GM12878 (cell line): ENCODE measurements at regions not wholly inside any gene's neighbourhood (a gene's known extent, or its start where the extent isn't known, plus 50 kb on each side); places are given as distances from the start of the nearest gene placed in this dataset.
A peak's percentile ranks its signal among the peaks of the same experiment; 100 is the strongest.

Experiments used
- ATAC-seq: fragments of 200-7000 bp; cut with Tn5 transposase; 3 replicates; pipeline ENCODE4 v1.9.1; 2020; ENCODE audit warnings: mild to moderate bottlenecking, moderate library complexity
- BruUV-seq: library from RNA; stranded (reverse); fragments of 400-500 nt; replicated peaks from 2 replicates; lab custom pipeline; 2021; lab: Mats Ljungman, UMichigan
- CTCF ChIA-PET: fragments of 300-600 bp; sonication (Branson Sonifier 250); formaldehyde crosslinking; extraction: SDS; loops from one replicate; lab custom pipeline; 2021; ENCODE audit warnings: inconsistent platforms; lab: Yijun Ruan, JAX
- POLR2A ChIA-PET: fragments of 350-600 bp; formaldehyde crosslinking; extraction: SDS; loops from one replicate; lab custom pipeline; 2021; ENCODE audit warnings: inconsistent platforms; lab: Charles Lee
- RAD21 ChIA-PET: fragments of 300-600 bp; sonication (Branson Sonifier 250); formaldehyde crosslinking; loops from one replicate; lab custom pipeline; 2023; ENCODE audit warnings: antibody characterized with exemption; ENCODE audit not compliant: unreplicated experiment; lab: Charles Lee
- SMC1A ChIA-PET: fragments of 300-600 bp; sonication (Branson Sonifier 250); formaldehyde crosslinking; loops from one replicate; lab custom pipeline; 2023; ENCODE audit not compliant: unreplicated experiment, uncharacterized antibody; lab: Charles Lee
- DNase-seq: peaks from one replicate; pipeline ENCODE4 v3.0.0-alpha.2; 2011; ENCODE audit warnings: low read depth, low spot score
- FAIRE-seq: peaks from 3 replicates; lab custom pipeline; 2011; peaks lifted over from hg19 to GRCh38; lab: Jason Lieb, UNC
- H2AFZ ChIP-seq: 2 replicates; pipeline ENCODE4 v1.6.0; 2011; ENCODE audit warnings: low read depth, low read length, control low read depth; ENCODE audit not compliant: control insufficient read depth
- H3K27ac ChIP-seq: 2 replicates; pipeline ENCODE4 v1.5.1; 2011; ENCODE audit warnings: control low read depth; ENCODE audit not compliant: control insufficient read depth, insufficient read depth
- H3K27me3 ChIP-seq, 2 experiments: replicated peaks in 1 of 2; 2 replicates each; pipeline versions ENCODE4 v1.6.0 to v1.6.1; 2011; ENCODE audit warnings: low read length in 1 of 2; ENCODE audit not compliant: control insufficient read depth in 2 of 2, insufficient read depth in 2 of 2
- H3K36me3 ChIP-seq, 2 experiments: 2 replicates each; pipeline ENCODE4 v1.5.1; 2011; ENCODE audit warnings: low read length in 1 of 2; ENCODE audit not compliant: control insufficient read depth in 2 of 2, insufficient read depth in 2 of 2
- H3K4me1 ChIP-seq: 2 replicates; pipeline ENCODE4 v1.6.1; 2011; ENCODE audit warnings: mild to moderate bottlenecking, low read length, moderate library complexity, mixed read lengths; ENCODE audit not compliant: control insufficient read depth, insufficient read depth
- H3K4me2 ChIP-seq: 2 replicates; pipeline ENCODE4 v1.6.0; 2011; ENCODE audit warnings: control low read depth; ENCODE audit not compliant: control insufficient read depth, insufficient read depth
- H3K4me3 ChIP-seq: fragments of 200-600 bp; sonication (generic); 2 replicates; pipeline ENCODE4 v1.5.1; 2016
- H3K79me2 ChIP-seq: 2 replicates; pipeline ENCODE4 v1.6.0; 2011; ENCODE audit warnings: low read length; ENCODE audit not compliant: control insufficient read depth, insufficient read depth
- H3K9ac ChIP-seq: 2 replicates; pipeline ENCODE4 v1.8.0; 2011; ENCODE audit warnings: low read length, control low read depth, mixed read lengths; ENCODE audit not compliant: control insufficient read depth, insufficient read depth
- H3K9me3 ChIP-seq: replicated peaks from 3 replicates; pipeline ENCODE4 v1.5.1; 2011; ENCODE audit warnings: mild to moderate bottlenecking, low read length; ENCODE audit not compliant: control insufficient read depth, insufficient read depth
- H4K20me1 ChIP-seq: 2 replicates; pipeline ENCODE4 v1.6.0; 2011; ENCODE audit not compliant: control insufficient read depth, insufficient read depth
- PBX3 ChIP-seq: IDR thresholded peaks from 2 replicates; pipeline ENCODE4 v1.6.1; 2011; ENCODE audit warnings: mild to moderate bottlenecking, low read depth, low read length, moderate library complexity; ENCODE audit not compliant: insufficient replicate concordance
- REST ChIP-seq: IDR thresholded peaks from 2 replicates; pipeline ENCODE4 v1.6.1; 2012; ENCODE audit warnings: mild to moderate bottlenecking, low read depth, low read length
- SREBF2 ChIP-seq: IDR thresholded peaks from 2 replicates; pipeline ENCODE4 v1.6.1; 2012; ENCODE audit warnings: mild to moderate bottlenecking, low read length
- TCF3 ChIP-seq: IDR thresholded peaks from 2 replicates; pipeline ENCODE4 v1.6.1; 2012; ENCODE audit warnings: low read depth, mild to moderate bottlenecking, low read length, borderline replicate concordance; ENCODE audit not compliant: insufficient read depth
- WGBS: methylation state at CpG from one replicate; pipeline ENCODE4 v1.1.6; 2016; ENCODE audit warnings: low lambda C conversion rate; ENCODE audit not compliant: insufficient replicate concordance, insufficient coverage; ENCODE audit errors: missing lambda C conversion rate; 5-methylcytosine and 5-hydroxymethylcytosine counted together
- in situ Hi-C: fragments of 300-500 bp; cut with MboI; formaldehyde crosslinking; loops from 9 replicates; pipeline ENCODE4 v1.14.3; 2018; ENCODE audit warnings: mixed read lengths
- intact Hi-C: fragments of 100-400 bp; cut with micrococcal nuclease; formaldehyde crosslinking; loops from one replicate; pipeline ENCODE4 v1.14.2; 2022; ENCODE audit not compliant: unreplicated experiment

- no TSS peak for BruUV-seq
- no peaks in the 10 kb centered on the region for H3K4me1 ChIP-seq
- WGBS, result 57% methylated on average over 12 of the region's 12 CpGs
- no peaks in the 10 kb centered on the region for H3K79me2 ChIP-seq
- no peaks in the 10 kb centered on the region for H3K36me3 ChIP-seq
- H3K4me3 ChIP-seq, result no peak overlapping the region
- ChIA-PET CTCF (interaction anchor here (0.6 kb wide), 1 partner anchor 73 kb away, joined by 3 read pairs; no protein-coding TSS in a partner anchor), RAD21 (no interaction called here), POLR2A (no interaction called here), SMC1A (no interaction called here)
- H3K27ac ChIP-seq, result no peak overlapping the region
- H3K4me2 ChIP-seq, result no peak overlapping the region
- TF ChIP-seq TCF3 (0 out of 2 replicates have a peak, but pooled peaks have one; percentile 4), SREBF2 (no peak), REST (no peak), PBX3 (peak; percentile 6)
- no peaks in the 10 kb centered on the region for H3K9me3 ChIP-seq
- no peak overlapping the region for H2AFZ ChIP-seq
- intact Hi-C loops (no loop called here), in situ Hi-C loops (no loop called here)
- no peak overlapping the region for H3K9ac ChIP-seq
- no peaks in the 10 kb centered on the region for H4K20me1 ChIP-seq
- FAIRE-seq (no peak), DNase-seq (no peak), ATAC-seq (no peak)
- H3K27me3 ChIP-seq, result no peaks in the 10 kb centered on the region
Observed at GRCh38 chr14:104288272-104288671, 149.9 kb downstream of the KIF26A start.
